Stimulated activated CD4-positive, alpha-beta T cell treated with anti-CD3 and anti-CD28 coated beads, Interleukin-12 subunit alpha, Interleukin-12 subunit beta, amount 100 ng/mL, for 4 hours (primary cell): ENCODE measurements at regions not wholly inside any gene's neighbourhood (a gene's known extent, or its start where the extent isn't known, plus 50 kb on each side); places are given as distances from the start of the nearest gene placed in this dataset.
"Not testable (repeated sequence)": the region's sequence is repeated elsewhere in the genome, so short reads cannot be mapped to it uniquely, and the experiment has no call there.

ENCODE experiments used
- DNase-seq: peaks from one replicate; pipeline ENCODE4 v3.0.0-alpha.2; 2020

GRCh38 chr16:59586331-59586730 is 852.2 kb upstream of the GOT2 start:
- DNase-seq = no peak

GRCh38 chr16:59574296-59574695 is 840.2 kb upstream of the GOT2 start:
- no peak for DNase-seq

- no peak for DNase-seq
These were observed 839.6 kb upstream of the GOT2 start for GRCh38 chr16:59573528-59574271.

GRCh38 chr16:59567496-59567895 is 833.4 kb upstream of the GOT2 start:
- DNase-seq = no peak

GRCh38 chr16:59566446-59566845 is 832.3 kb upstream of the GOT2 start:
- no peak for DNase-seq

- DNase-seq = no peak
These were observed 824.6 kb upstream of the GOT2 start for GRCh38 chr16:59558679-59559078.

- no peak for DNase-seq
These were observed 818.0 kb upstream of the GOT2 start for GRCh38 chr16:59552164-59552563.

- DNase-seq = no peak
These were observed 811.6 kb upstream of the GOT2 start for GRCh38 chr16:59545721-59546120.

- no peak for DNase-seq
These were observed 809.5 kb upstream of the GOT2 start for GRCh38 chr16:59543641-59544040.

- no peak for DNase-seq
These were observed 806.5 kb upstream of the GOT2 start for GRCh38 chr16:59540621-59541020.

- DNase-seq = no peak
These were observed 801.2 kb upstream of the GOT2 start for GRCh38 chr16:59535298-59535697.

- DNase-seq = no peak
These were observed 793.3 kb upstream of the GOT2 start for GRCh38 chr16:59527206-59527997.

GRCh38 chr16:59522826-59523225 is 788.7 kb upstream of the GOT2 start:
- no peak for DNase-seq

- not testable (repeated sequence) for DNase-seq
These were observed 784.6 kb upstream of the GOT2 start for GRCh38 chr16:59518721-59519120.

GRCh38 chr16:59514651-59515050 is 780.5 kb upstream of the GOT2 start:
- no peak for DNase-seq

- no peak for DNase-seq
These were observed 775.9 kb upstream of the GOT2 start for GRCh38 chr16:59510008-59510424.

GRCh38 chr16:59500601-59501000 is 766.5 kb upstream of the GOT2 start:
- DNase-seq = no peak

- no peak for DNase-seq
These were observed 753.0 kb upstream of the GOT2 start for GRCh38 chr16:59487067-59487466.

- DNase-seq = no peak
These were observed 750.9 kb upstream of the GOT2 start for GRCh38 chr16:59484833-59485516.

- DNase-seq = no peak
These were observed 744.7 kb upstream of the GOT2 start for GRCh38 chr16:59478838-59479237.

GRCh38 chr16:59470556-59470955 is 736.4 kb upstream of the GOT2 start:
- DNase-seq = no peak

GRCh38 chr16:59469266-59469665 is 735.1 kb upstream of the GOT2 start:
- DNase-seq = no peak

- no peak for DNase-seq
These were observed 729.7 kb upstream of the GOT2 start for GRCh38 chr16:59463776-59464175.

GRCh38 chr16:59459806-59460205 is 725.7 kb upstream of the GOT2 start:
- DNase-seq = no peak
